PFSK-1 (cell line): ENCODE measurements at regions not wholly inside any gene's neighbourhood (a gene's known extent, or its start where the extent isn't known, plus 50 kb on each side); places are given as distances from the start of the nearest gene placed in this dataset.

Experiments
- FOXP2 ChIP-seq: optimal IDR thresholded peaks from 2 replicates; pipeline ENCODE3; 2011; ENCODE audit warnings: borderline replicate concordance, control low read depth, inconsistent platforms; ENCODE audit not compliant: insufficient read depth; ENCODE audit errors: extremely low read length, extremely low read depth
- POLR2AphosphoS5 ChIP-seq: IDR thresholded peaks from 2 replicates; pipeline ENCODE4 v1.6.1; 2012; ENCODE audit warnings: low read depth, mild to moderate bottlenecking, control low read depth, low read length, moderate library complexity
- SIN3A ChIP-seq: IDR thresholded peaks from 2 replicates; pipeline ENCODE4 v1.6.1; 2012; ENCODE audit warnings: mild to moderate bottlenecking, low read length, moderate library complexity, borderline replicate concordance; ENCODE audit not compliant: insufficient read depth
- TAF1 ChIP-seq: IDR thresholded peaks from 2 replicates; pipeline ENCODE4 v1.6.1; 2012; ENCODE audit warnings: low read length, control low read depth, borderline replicate concordance; ENCODE audit not compliant: insufficient read depth
- TF ChIP-seq, protein P1 (sequence below), 2 experiments: IDR thresholded peaks; 2 replicates each; pipeline versions ENCODE4 v1.6.1 to v1.8.0; 2011 to 2012; ENCODE audit warnings: low read depth in 2 of 2, low read length in 2 of 2, control low read depth in 1 of 2, inconsistent platforms in 1 of 2, mild to moderate bottlenecking in 1 of 2, moderate library complexity in 1 of 2; ENCODE audit not compliant: insufficient read depth in 1 of 2

DNA sequence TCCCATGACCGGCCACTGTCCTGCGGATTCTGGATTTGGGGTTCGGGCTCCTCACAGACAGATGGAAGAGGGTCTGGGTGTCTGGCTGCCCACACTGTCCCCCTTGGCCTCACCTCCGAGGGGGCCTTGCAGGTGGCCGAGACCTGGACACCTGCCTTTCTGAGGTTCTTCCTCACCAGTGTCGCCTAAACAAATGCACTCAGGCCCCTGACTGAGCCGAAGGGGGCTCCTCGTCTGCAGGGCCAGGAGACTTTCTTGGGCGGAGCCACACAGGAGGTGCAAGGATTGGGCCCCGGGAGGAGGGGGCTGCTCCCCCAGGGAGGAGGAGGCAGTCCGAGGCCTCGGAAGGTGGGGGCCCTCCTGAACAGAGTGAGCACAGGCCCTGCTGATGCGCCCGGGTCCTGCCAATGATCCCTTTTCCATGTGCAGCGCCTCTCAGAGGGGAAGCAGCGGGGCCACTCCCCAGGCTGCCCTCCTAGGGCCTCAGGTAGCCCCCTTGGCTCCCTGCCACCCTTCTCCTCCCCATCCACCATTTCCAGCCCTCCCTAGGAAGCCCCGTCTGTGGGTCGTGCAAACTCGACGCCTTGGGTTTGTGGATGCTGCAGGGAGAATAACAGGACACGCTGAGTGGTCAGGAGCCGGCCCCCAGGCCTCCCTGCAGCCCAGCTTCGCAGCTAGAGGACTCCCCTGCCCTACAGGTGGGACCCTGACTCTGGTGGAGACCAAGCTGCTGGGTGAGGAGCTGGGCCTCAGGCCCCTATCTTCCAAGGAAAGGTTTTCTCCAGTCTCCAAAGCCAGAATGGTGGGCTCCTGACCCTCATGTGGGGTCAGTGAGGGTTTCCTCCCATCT lies 63.4 kb upstream of the ZNF469 start:
- no peak for TF ChIP-seq POLR2AphosphoS5
- no peak for TF ChIP-seq TAF1
- no peak for TF ChIP-seq SIN3A
- no peak for TF ChIP-seq FOXP2
- TF ChIP-seq, protein P1, sequence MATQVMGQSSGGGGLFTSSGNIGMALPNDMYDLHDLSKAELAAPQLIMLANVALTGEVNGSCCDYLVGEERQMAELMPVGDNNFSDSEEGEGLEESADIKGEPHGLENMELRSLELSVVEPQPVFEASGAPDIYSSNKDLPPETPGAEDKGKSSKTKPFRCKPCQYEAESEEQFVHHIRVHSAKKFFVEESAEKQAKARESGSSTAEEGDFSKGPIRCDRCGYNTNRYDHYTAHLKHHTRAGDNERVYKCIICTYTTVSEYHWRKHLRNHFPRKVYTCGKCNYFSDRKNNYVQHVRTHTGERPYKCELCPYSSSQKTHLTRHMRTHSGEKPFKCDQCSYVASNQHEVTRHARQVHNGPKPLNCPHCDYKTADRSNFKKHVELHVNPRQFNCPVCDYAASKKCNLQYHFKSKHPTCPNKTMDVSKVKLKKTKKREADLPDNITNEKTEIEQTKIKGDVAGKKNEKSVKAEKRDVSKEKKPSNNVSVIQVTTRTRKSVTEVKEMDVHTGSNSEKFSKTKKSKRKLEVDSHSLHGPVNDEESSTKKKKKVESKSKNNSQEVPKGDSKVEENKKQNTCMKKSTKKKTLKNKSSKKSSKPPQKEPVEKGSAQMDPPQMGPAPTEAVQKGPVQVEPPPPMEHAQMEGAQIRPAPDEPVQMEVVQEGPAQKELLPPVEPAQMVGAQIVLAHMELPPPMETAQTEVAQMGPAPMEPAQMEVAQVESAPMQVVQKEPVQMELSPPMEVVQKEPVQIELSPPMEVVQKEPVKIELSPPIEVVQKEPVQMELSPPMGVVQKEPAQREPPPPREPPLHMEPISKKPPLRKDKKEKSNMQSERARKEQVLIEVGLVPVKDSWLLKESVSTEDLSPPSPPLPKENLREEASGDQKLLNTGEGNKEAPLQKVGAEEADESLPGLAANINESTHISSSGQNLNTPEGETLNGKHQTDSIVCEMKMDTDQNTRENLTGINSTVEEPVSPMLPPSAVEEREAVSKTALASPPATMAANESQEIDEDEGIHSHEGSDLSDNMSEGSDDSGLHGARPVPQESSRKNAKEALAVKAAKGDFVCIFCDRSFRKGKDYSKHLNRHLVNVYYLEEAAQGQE (IDR thresholded peaks at IDR 0.05; ENCODE audit: insufficient read depth in 1 of 2, low read depth in 2 of 2, low read length in 2 of 2), result no peak

DNA sequence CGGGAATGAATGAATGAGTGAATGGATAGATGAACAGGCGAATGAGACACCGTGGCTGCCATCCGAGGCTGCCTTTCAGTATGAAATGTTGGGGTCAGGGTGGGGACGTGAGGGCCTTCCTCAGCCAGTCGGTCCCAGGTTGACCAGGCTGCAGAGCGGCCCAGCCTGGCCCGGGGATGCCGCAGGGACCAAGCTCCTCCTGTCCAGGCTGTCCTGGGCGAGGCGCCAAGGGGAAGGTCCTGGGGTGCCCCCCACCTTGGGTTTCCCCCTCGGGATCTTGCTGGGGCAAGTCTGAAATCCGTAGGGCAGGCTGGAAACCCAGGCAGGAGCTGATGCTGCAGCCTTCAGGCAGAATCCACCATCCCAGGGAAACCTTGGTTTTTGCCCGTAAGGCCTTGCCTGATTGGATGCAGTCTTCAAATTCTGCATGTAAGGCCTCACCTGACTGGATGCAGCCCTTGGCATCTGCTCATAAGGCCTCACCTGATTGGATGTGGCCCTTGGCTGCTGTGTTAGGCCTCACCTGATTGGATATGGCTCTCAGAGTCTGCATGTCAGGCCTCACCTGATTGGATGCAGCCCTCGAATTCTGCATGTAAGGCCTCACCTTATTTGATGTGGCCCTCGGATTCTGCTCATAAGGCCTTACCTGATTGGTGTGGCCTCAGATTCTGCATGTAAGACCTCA lies 61.7 kb upstream of the ZNF469 start:
- TF ChIP-seq SIN3A (no peak), TAF1 (no peak), FOXP2 (no peak), POLR2AphosphoS5 (no peak)
- TF ChIP-seq, protein P1 (IDR thresholded peaks at IDR 0.05; ENCODE audit: insufficient read depth in 1 of 2, low read depth in 2 of 2, low read length in 2 of 2), result no peak

DNA sequence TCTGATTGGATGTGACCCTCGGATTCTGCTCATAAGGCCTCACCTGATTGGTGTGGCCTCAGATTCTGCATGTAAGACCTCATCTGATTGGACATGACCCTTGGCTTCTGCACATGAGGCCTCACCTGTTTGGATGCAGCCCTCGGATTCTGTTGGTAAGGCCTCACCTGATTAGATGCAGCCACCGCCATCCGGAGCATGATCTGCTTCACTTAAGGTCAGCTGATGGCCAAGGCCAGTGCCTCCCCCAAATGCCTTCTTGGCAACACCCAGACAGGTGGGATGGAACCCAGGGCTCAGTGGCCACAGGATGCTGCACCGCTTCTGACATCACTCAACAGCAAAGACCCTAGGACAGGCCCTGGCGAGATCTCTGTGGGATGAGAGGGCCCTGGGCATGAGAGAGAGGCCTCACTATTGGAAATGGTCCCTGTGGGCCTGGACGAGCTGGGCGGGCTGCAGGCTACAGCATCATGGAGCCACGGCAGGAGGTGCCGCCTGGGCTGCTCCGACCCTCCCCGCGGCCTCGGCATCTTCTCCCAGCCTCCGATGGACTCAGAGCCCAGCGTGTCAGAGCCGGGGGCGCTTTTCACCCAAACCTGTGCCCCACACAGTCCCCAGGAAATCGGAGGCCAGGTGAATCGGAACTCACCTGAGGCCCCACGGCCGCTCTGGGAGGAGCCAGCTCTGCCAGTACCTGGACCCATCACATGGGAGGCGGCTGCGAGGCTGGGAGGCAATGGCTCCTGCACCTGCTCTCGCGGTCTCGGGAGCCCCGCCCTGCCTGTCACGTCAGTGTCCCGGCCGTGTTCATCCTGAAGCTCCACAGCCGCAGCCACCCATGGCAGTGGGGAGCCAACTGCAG lies 60.9 kb upstream of the ZNF469 start:
- TF ChIP-seq SIN3A (no peak), TAF1 (no peak)
- TF ChIP-seq, protein P1 (IDR thresholded peaks at IDR 0.05; ENCODE audit: insufficient read depth in 1 of 2, low read depth in 2 of 2, low read length in 2 of 2), result no peak

DNA sequence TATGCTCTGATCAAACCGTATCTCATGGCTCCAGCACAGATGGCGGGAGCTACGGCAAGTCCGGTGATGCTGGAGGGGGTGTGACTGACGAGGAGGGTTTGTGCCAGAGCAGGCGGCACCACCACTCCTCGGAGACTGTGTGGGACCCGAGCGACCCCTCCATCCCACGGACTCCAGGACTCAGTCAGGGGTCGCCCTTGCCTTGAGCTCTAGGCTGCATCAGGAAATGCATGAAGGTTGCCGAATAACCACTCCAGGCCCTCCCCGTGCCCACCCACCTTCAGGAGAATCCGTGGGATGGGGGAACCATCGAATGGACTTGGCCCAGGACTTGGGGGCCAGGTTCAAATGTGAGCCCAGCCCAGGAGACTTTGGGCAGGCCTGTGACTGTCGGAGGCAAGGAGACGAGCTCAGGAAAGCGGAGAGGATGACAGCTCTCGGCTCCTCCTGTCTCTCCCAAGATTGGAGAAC lies 60.2 kb upstream of the ZNF469 start:
- TF ChIP-seq TAF1, result no peak
- TF ChIP-seq POLR2AphosphoS5, result no peak
- TF ChIP-seq FOXP2, result no peak
- TF ChIP-seq SIN3A, result no peak
- TF ChIP-seq, protein P1 (IDR thresholded peaks at IDR 0.05; ENCODE audit: insufficient read depth in 1 of 2, low read depth in 2 of 2, low read length in 2 of 2), result no peak
